Caco-2 (cell line): ENCODE measurements at regions not wholly inside any gene's neighbourhood (a gene's known extent, or its start where the extent isn't known, plus 50 kb on each side); places are given as distances from the start of the nearest gene placed in this dataset.

Experiments used
- BruUV-seq: library from RNA; stranded (reverse); fragments of 400-500 nt; replicated peaks from 2 replicates; lab custom pipeline; 2021; lab: Mats Ljungman, UMichigan
- CTCF ChIA-PET: fragments of 300-600 bp; sonication (Branson Sonifier 250); formaldehyde crosslinking; loops from one replicate; lab custom pipeline; 2022; ENCODE audit warnings: antibody characterized with exemption; lab: Charles Lee
- POLR2A ChIA-PET: fragments of 300-600 bp; sonication (Branson Sonifier 250); formaldehyde crosslinking; loops from one replicate; lab custom pipeline; 2022; ENCODE audit warnings: antibody characterized with exemption; lab: Charles Lee
- DNase-seq, 2 experiments: peaks; one replicate each; pipeline versions ENCODE4 v3.0.0 to v3.0.0-alpha.2; 2020 to 2022
- H3K27me3 ChIP-seq: replicated peaks from 2 replicates; pipeline ENCODE4 v1.6.0; 2011; ENCODE audit warnings: low read length; ENCODE audit not compliant: control insufficient read depth, insufficient read depth
- H3K36me3 ChIP-seq: 2 replicates; pipeline ENCODE4 v1.5.1; 2011; ENCODE audit warnings: low read length; ENCODE audit not compliant: control insufficient read depth, insufficient read depth
- H3K4me1 ChIP-seq: fragments of 250-450 bp; sonication (Bioruptor Pico); 2 replicates; pipeline ENCODE4 v1.5.1; 2020; ENCODE audit warnings: mild to moderate bottlenecking
- H3K4me3 ChIP-seq: 2 replicates; pipeline ENCODE4 v1.5.1; 2011; ENCODE audit warnings: low read depth, mild to moderate bottlenecking, control low read depth, low read length
- H3K9me3 ChIP-seq: fragments of 250-450 bp; sonication (Bioruptor Pico); 2 replicates; pipeline ENCODE4 v1.5.1; 2020; ENCODE audit warnings: mild to moderate bottlenecking, moderate library complexity
- H3K27ac Mint-ChIP-seq: one replicate; pipeline ENCODE4 v1.8.0; 2022; ENCODE audit warnings: mixed read lengths; ENCODE audit not compliant: unreplicated experiment
- H3K27me3 Mint-ChIP-seq: one replicate; pipeline ENCODE4 v1.8.0; 2022; ENCODE audit warnings: mixed read lengths; ENCODE audit not compliant: insufficient read depth, unreplicated experiment
- H3K36me3 Mint-ChIP-seq: one replicate; pipeline ENCODE4 v1.8.0; 2022; ENCODE audit warnings: mild to moderate bottlenecking, mixed read lengths; ENCODE audit not compliant: insufficient read depth, unreplicated experiment
- H3K4me1 Mint-ChIP-seq: one replicate; pipeline ENCODE4 v1.8.0; 2022; ENCODE audit warnings: low read depth, mixed read lengths; ENCODE audit not compliant: unreplicated experiment
- H3K4me3 Mint-ChIP-seq: one replicate; pipeline ENCODE4 v1.8.0; 2022; ENCODE audit warnings: mild to moderate bottlenecking, moderate library complexity, mixed read lengths; ENCODE audit not compliant: unreplicated experiment
- H3K9me3 Mint-ChIP-seq: one replicate; pipeline ENCODE4 v1.8.0; 2022; ENCODE audit warnings: mixed read lengths; ENCODE audit not compliant: unreplicated experiment
- intact Hi-C: fragments of 100-400 bp; cut with micrococcal nuclease; formaldehyde crosslinking; loops from one replicate; pipeline ENCODE4 v1.10.0; 2022; ENCODE audit not compliant: unreplicated experiment
- TF ChIP-seq, protein P1 (sequence below), 2 experiments: fragments of 200-600 bp in 1 of 2; IDR thresholded peaks; 1 replicate in 1 of 2; 2 replicates in 1 of 2; pipeline versions ENCODE4 v1.5.1 to v1.8.0; 2011 to 2022; ENCODE audit warnings: antibody characterized with exemption in 1 of 2, control low read depth in 1 of 2, inconsistent platforms in 1 of 2, low read depth in 1 of 2, low read length in 1 of 2, mild to moderate bottlenecking in 1 of 2, moderate library complexity in 1 of 2; ENCODE audit not compliant: insufficient read depth in 1 of 2, severe bottlenecking in 1 of 2, unreplicated experiment in 1 of 2

DNA sequence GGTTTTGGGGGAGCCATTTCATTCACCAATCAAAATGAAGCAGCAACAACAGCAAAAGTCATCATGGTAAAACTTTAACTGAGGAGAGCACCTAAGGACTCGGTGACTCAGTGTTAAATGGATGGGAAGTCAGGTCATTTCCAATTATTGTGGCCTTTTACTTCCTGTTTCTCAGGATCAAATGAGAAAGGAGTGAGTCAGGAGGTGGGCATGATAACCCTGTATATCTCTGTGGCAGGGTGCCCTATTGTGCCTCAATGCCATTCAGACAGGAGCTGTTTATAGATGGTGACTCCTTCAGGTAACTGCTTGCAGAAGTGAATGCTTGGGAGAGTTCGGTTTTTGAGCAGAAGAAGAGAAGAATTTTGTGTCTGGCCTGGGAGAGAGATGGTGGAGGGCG is 135.5 kb upstream of the CPM start:
- Mint-ChIP-seq H3K36me3 (no peaks in the 10 kb centered on the region), H3K27me3 (no peaks in the 10 kb centered on the region), H3K9me3 (no peaks in the 10 kb centered on the region), H3K4me1 (no peaks in the 10 kb centered on the region), H3K4me3 (no peak overlapping the region), H3K27ac (no peak overlapping the region)
- H3K4me1 ChIP-seq, result no peaks in the 10 kb centered on the region
- no peak overlapping the region for H3K4me3 ChIP-seq
- no peaks in the 10 kb centered on the region for H3K36me3 ChIP-seq
- no peaks in the 10 kb centered on the region for H3K27me3 ChIP-seq
- BruUV-seq, result no TSS peak
- TF ChIP-seq, protein P1, sequence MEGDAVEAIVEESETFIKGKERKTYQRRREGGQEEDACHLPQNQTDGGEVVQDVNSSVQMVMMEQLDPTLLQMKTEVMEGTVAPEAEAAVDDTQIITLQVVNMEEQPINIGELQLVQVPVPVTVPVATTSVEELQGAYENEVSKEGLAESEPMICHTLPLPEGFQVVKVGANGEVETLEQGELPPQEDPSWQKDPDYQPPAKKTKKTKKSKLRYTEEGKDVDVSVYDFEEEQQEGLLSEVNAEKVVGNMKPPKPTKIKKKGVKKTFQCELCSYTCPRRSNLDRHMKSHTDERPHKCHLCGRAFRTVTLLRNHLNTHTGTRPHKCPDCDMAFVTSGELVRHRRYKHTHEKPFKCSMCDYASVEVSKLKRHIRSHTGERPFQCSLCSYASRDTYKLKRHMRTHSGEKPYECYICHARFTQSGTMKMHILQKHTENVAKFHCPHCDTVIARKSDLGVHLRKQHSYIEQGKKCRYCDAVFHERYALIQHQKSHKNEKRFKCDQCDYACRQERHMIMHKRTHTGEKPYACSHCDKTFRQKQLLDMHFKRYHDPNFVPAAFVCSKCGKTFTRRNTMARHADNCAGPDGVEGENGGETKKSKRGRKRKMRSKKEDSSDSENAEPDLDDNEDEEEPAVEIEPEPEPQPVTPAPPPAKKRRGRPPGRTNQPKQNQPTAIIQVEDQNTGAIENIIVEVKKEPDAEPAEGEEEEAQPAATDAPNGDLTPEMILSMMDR (IDR thresholded peaks at IDR 0.05; ENCODE audit: insufficient read depth in 1 of 2, low read depth in 1 of 2, low read length in 1 of 2, severe bottlenecking in 1 of 2, unreplicated experiment in 1 of 2), result no peak
- ChIA-PET POLR2A (no interaction called here), CTCF (interaction anchor here (1.0 kb wide), 1 partner anchor 238 kb away, joined by 3 read pairs; no protein-coding TSS in a partner anchor)
- intact Hi-C loops, result no loop called here
- H3K9me3 ChIP-seq, result no peaks in the 10 kb centered on the region
- DNase-seq, result no peak

DNA sequence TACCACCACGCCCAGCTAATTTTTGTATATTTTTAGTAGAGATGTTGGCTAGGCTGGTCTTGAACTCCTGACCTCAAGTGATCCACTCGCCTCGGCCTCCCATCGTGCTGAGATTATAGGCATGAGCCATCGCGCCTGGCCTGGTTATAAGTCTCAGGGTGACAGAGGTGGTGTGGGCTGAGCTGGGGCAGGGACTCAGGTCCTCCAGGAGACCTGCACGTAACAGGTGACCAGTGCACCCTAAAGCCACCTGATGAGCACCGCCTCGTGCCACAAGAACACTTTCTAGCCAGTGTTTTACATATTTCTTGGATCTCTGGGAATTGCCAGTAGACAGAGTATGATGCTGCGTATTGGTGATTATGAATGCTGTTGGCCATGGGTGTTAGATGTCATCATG is 136.5 kb upstream of the CPM start:
- Mint-ChIP-seq H3K4me3 (no peak overlapping the region), H3K36me3 (no peaks in the 10 kb centered on the region), H3K9me3 (no peaks in the 10 kb centered on the region), H3K27ac (no peak overlapping the region), H3K4me1 (no peaks in the 10 kb centered on the region), H3K27me3 (no peaks in the 10 kb centered on the region)
- TF ChIP-seq, protein P1 (IDR thresholded peaks at IDR 0.05; ENCODE audit: insufficient read depth in 1 of 2, low read depth in 1 of 2, low read length in 1 of 2, severe bottlenecking in 1 of 2, unreplicated experiment in 1 of 2), result no peak
- intact Hi-C loops, result no loop called here
- BruUV-seq, result no TSS peak
- Histone ChIP-seq H3K27me3 (no peaks in the 10 kb centered on the region), H3K4me3 (no peak overlapping the region), H3K4me1 (no peaks in the 10 kb centered on the region), H3K36me3 (no peaks in the 10 kb centered on the region), H3K9me3 (no peaks in the 10 kb centered on the region)
- DNase-seq, result no peak
- ChIA-PET CTCF (interaction anchor here (0.6 to 1.0 kb wide), 2 partner anchors 79 to 240 kb away, joined by 3 read pairs; no protein-coding TSS in a partner anchor), POLR2A (no interaction called here)

DNA sequence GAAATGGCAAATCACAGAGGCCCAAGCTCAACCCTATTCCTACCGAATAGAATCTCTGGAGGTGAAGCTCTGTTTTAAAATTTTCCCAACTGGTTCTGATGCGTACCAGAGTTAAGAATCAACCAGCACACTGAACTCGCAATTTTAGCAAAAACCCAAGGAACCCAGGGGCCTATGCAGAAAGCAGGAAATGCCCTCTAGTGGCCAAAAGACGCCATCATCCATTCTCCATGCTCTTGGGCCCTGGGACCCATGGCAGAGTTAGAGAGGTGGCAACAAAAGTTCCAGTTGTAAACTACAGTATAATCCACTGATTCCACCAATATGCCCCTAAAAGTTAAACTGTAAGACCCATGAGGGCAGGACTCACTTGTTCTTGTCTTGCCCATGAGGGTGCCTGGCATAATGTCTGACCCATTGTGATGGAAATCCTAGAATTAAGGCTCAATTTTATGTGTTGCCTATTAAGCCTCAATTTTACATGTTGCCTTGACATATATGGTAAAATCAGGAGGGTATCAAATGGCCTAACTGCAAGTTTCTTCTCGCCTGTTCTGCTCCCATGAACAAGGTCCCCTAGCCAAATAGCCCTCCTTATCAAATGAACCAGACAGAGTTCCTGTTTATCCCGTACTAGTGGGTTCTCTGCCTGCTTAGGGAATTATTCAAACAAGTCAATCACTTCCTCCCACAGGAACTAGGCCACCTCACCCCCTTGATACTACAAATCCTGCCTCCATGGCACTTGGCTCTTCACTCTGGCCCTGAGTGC is 137.5 kb upstream of the CPM start:
- TF ChIP-seq, protein P1 (IDR thresholded peaks at IDR 0.05; ENCODE audit: insufficient read depth in 1 of 2, low read depth in 1 of 2, low read length in 1 of 2, severe bottlenecking in 1 of 2, unreplicated experiment in 1 of 2), result peak; percentile 83 to 91
- Mint-ChIP-seq H3K27me3 (no peaks in the 10 kb centered on the region), H3K4me3 (no peak overlapping the region), H3K9me3 (no peaks in the 10 kb centered on the region), H3K27ac (no peak overlapping the region), H3K4me1 (no peaks in the 10 kb centered on the region), H3K36me3 (no peaks in the 10 kb centered on the region)
- BruUV-seq, result no TSS peak
- no peak overlapping the region for H3K4me3 ChIP-seq
- H3K9me3 ChIP-seq, result no peaks in the 10 kb centered on the region
- H3K4me1 ChIP-seq, result no peaks in the 10 kb centered on the region
- ChIA-PET POLR2A (no interaction called here), CTCF (no interaction called here)
- H3K36me3 ChIP-seq, result no peaks in the 10 kb centered on the region
- intact Hi-C loops, result loop anchor here (1.0 kb wide), 3 partner anchors 171 to 206 kb away; no protein-coding TSS in a partner anchor
- DNase-seq, result peak; percentile 67 to 74
- H3K27me3 ChIP-seq, result no peaks in the 10 kb centered on the region
